ENCODE measurements at regions not wholly inside any gene's neighbourhood (a gene's known extent, or its start where the extent isn't known, plus 50 kb on each side); places are given as distances from the start of the nearest gene placed in this dataset.

DNA sequence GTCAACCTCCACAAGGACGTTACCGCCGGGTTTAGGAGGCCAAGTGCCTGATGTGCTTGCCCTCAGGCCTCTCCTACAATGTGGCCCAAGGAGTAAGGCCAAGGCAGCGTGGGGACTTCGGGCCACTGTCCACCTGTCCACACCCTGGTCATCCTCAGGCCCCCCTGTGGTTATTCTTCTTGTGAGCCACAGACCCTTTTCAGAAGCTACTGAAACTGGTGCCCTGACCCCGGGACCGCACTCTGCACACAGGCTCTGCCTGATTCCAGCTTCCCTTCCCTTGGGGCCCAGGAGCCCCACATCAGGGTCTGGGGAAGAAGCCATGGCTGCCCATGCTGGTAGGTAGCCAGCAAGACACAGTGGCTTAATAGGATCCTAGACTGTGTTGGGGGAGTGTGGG, 128.8 kb downstream of the OLFM1 start:
- Histone ChIP-seq H3K4me3 (no peak overlapping the region), H3K27me3 (peaks cover 0 to 55% of the 10 kb centered on the region in 2 donors)
- intact Hi-C loops (cut with DNase I; ENCODE audit: low total_unique reads), result no loop called here

GRCh38 chr9:135216791-135217441, 129.4 kb downstream of the OLFM1 start:
- H3K4me1 ChIP-seq, result no peaks in the 10 kb centered on the region
- peaks cover 0 to 58% of the 10 kb centered on the region in 2 donors for H3K27me3 ChIP-seq
- no peak overlapping the region for H3K4me3 ChIP-seq
- H3K36me3 ChIP-seq, result no peaks in the 10 kb centered on the region
- no peak overlapping the region for H3K27ac ChIP-seq
- TF ChIP-seq POLR2A (IDR thresholded peaks at IDR 0.05), result no peak
- no peak for TF ChIP-seq POLR2AphosphoS5 (IDR thresholded peaks at IDR 0.05)
- TF ChIP-seq, protein P1, sequence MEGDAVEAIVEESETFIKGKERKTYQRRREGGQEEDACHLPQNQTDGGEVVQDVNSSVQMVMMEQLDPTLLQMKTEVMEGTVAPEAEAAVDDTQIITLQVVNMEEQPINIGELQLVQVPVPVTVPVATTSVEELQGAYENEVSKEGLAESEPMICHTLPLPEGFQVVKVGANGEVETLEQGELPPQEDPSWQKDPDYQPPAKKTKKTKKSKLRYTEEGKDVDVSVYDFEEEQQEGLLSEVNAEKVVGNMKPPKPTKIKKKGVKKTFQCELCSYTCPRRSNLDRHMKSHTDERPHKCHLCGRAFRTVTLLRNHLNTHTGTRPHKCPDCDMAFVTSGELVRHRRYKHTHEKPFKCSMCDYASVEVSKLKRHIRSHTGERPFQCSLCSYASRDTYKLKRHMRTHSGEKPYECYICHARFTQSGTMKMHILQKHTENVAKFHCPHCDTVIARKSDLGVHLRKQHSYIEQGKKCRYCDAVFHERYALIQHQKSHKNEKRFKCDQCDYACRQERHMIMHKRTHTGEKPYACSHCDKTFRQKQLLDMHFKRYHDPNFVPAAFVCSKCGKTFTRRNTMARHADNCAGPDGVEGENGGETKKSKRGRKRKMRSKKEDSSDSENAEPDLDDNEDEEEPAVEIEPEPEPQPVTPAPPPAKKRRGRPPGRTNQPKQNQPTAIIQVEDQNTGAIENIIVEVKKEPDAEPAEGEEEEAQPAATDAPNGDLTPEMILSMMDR (IDR thresholded peaks at IDR 0.05), result no peak
- H3K9me3 ChIP-seq, result peaks cover under 1% of the 10 kb centered on the region in 2 donors
- DNase-seq (ENCODE audit: low spot score in 2 of 2), result no peak
- intact Hi-C loops (cut with DNase I; ENCODE audit: low total_unique reads), result no loop called here

More for the DNA sequence above, 128.8 kb downstream of the OLFM1 start:
- H3K36me3 ChIP-seq, result no peaks in the 10 kb centered on the region
- no peak for TF ChIP-seq POLR2AphosphoS5 (IDR thresholded peaks at IDR 0.05)
- TF ChIP-seq, protein P1 (IDR thresholded peaks at IDR 0.05), result no peak
- no peak for TF ChIP-seq POLR2A (IDR thresholded peaks at IDR 0.05)
- H3K27ac ChIP-seq, result no peak overlapping the region
- peaks cover 7 to 8% of the 10 kb centered on the region in 2 donors for H3K9me3 ChIP-seq
- no peak for DNase-seq (ENCODE audit: low spot score in 2 of 2)
- H3K4me1 ChIP-seq, result no peaks in the 10 kb centered on the region

DNA sequence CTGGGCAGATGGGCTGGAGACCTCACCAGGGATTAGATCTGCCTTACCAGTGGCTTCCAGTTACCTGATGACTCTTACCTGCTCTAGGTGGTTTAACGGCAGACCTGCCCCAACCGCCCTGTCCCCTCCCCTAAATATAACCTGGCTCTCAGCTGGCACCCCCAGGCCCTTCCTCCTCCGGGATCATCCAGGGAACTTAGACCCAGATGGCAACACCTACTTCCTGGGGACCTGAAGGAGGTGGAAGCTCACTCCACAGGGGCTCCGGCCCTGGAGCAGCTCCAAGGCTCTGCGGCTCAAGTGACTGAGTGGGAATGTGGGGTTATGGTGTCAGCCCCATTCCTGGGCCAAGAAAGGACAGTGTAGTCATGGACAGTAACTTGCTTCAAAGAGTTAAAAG, 130.4 kb downstream of the OLFM1 start:
- Histone ChIP-seq H3K27me3 (peaks cover 0 to 67% of the 10 kb centered on the region in 2 donors), H3K4me3 (no peak overlapping the region), H3K36me3 (no peaks in the 10 kb centered on the region), H3K4me1 (no peaks in the 10 kb centered on the region), H3K9me3 (no peaks in the 10 kb centered on the region), H3K27ac (no peak overlapping the region)
- intact Hi-C loops (cut with DNase I; ENCODE audit: low total_unique reads), result no loop called here
- DNase-seq (ENCODE audit: low spot score in 2 of 2), result no peak
- no peak for TF ChIP-seq POLR2A (IDR thresholded peaks at IDR 0.05)
- TF ChIP-seq POLR2AphosphoS5 (IDR thresholded peaks at IDR 0.05), result no peak
- TF ChIP-seq, protein P1 (IDR thresholded peaks at IDR 0.05), result no peak

DNA sequence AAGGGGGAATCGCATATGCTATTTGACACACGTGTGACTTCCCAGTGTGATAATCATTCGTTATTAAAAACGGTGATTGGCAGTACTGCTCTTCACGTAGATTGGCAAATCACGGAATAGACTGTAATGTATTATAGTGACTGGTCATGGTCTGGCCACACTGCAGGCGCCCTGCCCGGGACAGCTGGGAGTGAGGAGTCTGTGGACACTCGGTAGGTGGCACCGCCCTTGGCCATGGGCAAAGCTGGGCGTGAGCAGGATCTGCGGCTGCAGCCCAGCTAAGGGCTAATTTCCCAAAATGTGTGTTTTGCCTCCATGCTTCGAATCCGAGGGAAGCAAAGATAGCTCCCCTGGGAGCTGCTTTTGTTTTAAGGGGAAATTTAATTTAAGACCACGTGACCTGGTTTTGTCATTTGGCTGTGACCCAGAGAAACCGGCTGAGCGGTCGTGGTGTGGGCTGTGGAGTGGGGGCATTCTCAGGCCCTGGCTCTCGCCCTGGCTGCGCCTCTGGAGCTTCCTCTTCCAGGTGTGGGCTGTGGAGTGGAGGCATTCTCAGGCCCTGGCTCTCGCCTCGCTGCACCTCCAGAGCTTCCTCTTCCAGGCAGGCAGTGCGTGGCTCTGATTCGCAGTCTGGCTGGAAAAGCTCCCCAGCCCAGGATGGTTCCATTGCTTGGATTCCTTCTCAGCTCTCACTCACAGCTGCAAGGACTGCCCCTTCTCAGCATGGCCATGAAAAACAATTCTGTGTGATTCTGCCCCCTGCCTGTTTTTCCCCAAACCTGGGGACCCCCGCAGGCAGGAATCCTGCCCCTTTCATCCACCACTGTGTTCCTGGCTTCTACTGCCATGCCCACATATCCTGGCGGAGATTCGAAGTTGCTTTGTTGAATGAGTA, 131.1 kb downstream of the OLFM1 start:
- Histone ChIP-seq H3K27ac (no peak overlapping the region), H3K36me3 (no peaks in the 10 kb centered on the region), H3K4me1 (no peaks in the 10 kb centered on the region), H3K4me3 (no peak overlapping the region), H3K9me3 (no peaks in the 10 kb centered on the region), H3K27me3 (peaks cover 0 to 75% of the 10 kb centered on the region in 2 donors)
- TF ChIP-seq, protein P1 (IDR thresholded peaks at IDR 0.05), result no peak
- TF ChIP-seq POLR2AphosphoS5 (IDR thresholded peaks at IDR 0.05), result no peak
- no peak for TF ChIP-seq POLR2A (IDR thresholded peaks at IDR 0.05)
- intact Hi-C loops (cut with DNase I; ENCODE audit: low total_unique reads), result no loop called here
- DNase-seq (ENCODE audit: low spot score in 2 of 2), result no peak

All from breast epithelium (tissue), 4 donors.